GM12878 (cell line): ENCODE measurements at regions not wholly inside any gene's neighbourhood (a gene's known extent, or its start where the extent isn't known, plus 50 kb on each side); places are given as distances from the start of the nearest gene placed in this dataset.

Experiments
- ATAC-seq: fragments of 200-7000 bp; cut with Tn5 transposase; 3 replicates; pipeline ENCODE4 v1.9.1; 2020; ENCODE audit warnings: mild to moderate bottlenecking, moderate library complexity
- BruUV-seq: library from RNA; stranded (reverse); fragments of 400-500 nt; replicated peaks from 2 replicates; lab custom pipeline; 2021; lab: Mats Ljungman, UMichigan
- CTCF ChIA-PET: fragments of 300-600 bp; sonication (Branson Sonifier 250); formaldehyde crosslinking; extraction: SDS; loops from one replicate; lab custom pipeline; 2021; ENCODE audit warnings: inconsistent platforms; lab: Yijun Ruan, JAX
- POLR2A ChIA-PET: fragments of 350-600 bp; formaldehyde crosslinking; extraction: SDS; loops from one replicate; lab custom pipeline; 2021; ENCODE audit warnings: inconsistent platforms; lab: Charles Lee
- RAD21 ChIA-PET: fragments of 300-600 bp; sonication (Branson Sonifier 250); formaldehyde crosslinking; loops from one replicate; lab custom pipeline; 2023; ENCODE audit warnings: antibody characterized with exemption; ENCODE audit not compliant: unreplicated experiment; lab: Charles Lee
- SMC1A ChIA-PET: fragments of 300-600 bp; sonication (Branson Sonifier 250); formaldehyde crosslinking; loops from one replicate; lab custom pipeline; 2023; ENCODE audit not compliant: unreplicated experiment, uncharacterized antibody; lab: Charles Lee
- DNase-seq: peaks from one replicate; pipeline ENCODE4 v3.0.0-alpha.2; 2011; ENCODE audit warnings: low read depth, low spot score
- FAIRE-seq: peaks from 3 replicates; lab custom pipeline; 2011; peaks lifted over from hg19 to GRCh38; lab: Jason Lieb, UNC
- H2AFZ ChIP-seq: 2 replicates; pipeline ENCODE4 v1.6.0; 2011; ENCODE audit warnings: low read depth, low read length, control low read depth; ENCODE audit not compliant: control insufficient read depth
- H3K27ac ChIP-seq: 2 replicates; pipeline ENCODE4 v1.5.1; 2011; ENCODE audit warnings: control low read depth; ENCODE audit not compliant: control insufficient read depth, insufficient read depth
- H3K27me3 ChIP-seq, 2 experiments: replicated peaks in 1 of 2; 2 replicates each; pipeline versions ENCODE4 v1.6.0 to v1.6.1; 2011; ENCODE audit warnings: low read length in 1 of 2; ENCODE audit not compliant: control insufficient read depth in 2 of 2, insufficient read depth in 2 of 2
- H3K36me3 ChIP-seq, 2 experiments: 2 replicates each; pipeline ENCODE4 v1.5.1; 2011; ENCODE audit warnings: low read length in 1 of 2; ENCODE audit not compliant: control insufficient read depth in 2 of 2, insufficient read depth in 2 of 2
- H3K4me1 ChIP-seq: 2 replicates; pipeline ENCODE4 v1.6.1; 2011; ENCODE audit warnings: mild to moderate bottlenecking, low read length, moderate library complexity, mixed read lengths; ENCODE audit not compliant: control insufficient read depth, insufficient read depth
- H3K4me2 ChIP-seq: 2 replicates; pipeline ENCODE4 v1.6.0; 2011; ENCODE audit warnings: control low read depth; ENCODE audit not compliant: control insufficient read depth, insufficient read depth
- H3K4me3 ChIP-seq: fragments of 200-600 bp; sonication (generic); 2 replicates; pipeline ENCODE4 v1.5.1; 2016
- H3K79me2 ChIP-seq: 2 replicates; pipeline ENCODE4 v1.6.0; 2011; ENCODE audit warnings: low read length; ENCODE audit not compliant: control insufficient read depth, insufficient read depth
- H3K9ac ChIP-seq: 2 replicates; pipeline ENCODE4 v1.8.0; 2011; ENCODE audit warnings: low read length, control low read depth, mixed read lengths; ENCODE audit not compliant: control insufficient read depth, insufficient read depth
- H3K9me3 ChIP-seq: replicated peaks from 3 replicates; pipeline ENCODE4 v1.5.1; 2011; ENCODE audit warnings: mild to moderate bottlenecking, low read length; ENCODE audit not compliant: control insufficient read depth, insufficient read depth
- H4K20me1 ChIP-seq: 2 replicates; pipeline ENCODE4 v1.6.0; 2011; ENCODE audit not compliant: control insufficient read depth, insufficient read depth
- CHD2 ChIP-seq: IDR thresholded peaks from 2 replicates; pipeline ENCODE4 v1.6.1; 2011; ENCODE audit warnings: low read depth, low read length, improper control_type of control experiment, borderline replicate concordance
- MYC ChIP-seq: IDR thresholded peaks from 2 replicates; pipeline ENCODE4 v1.6.1; 2011; ENCODE audit warnings: mild to moderate bottlenecking, low read length, moderate library complexity, inconsistent platforms; ENCODE audit not compliant: insufficient read depth, insufficient replicate concordance, insufficient read length, severe bottlenecking
- NBN ChIP-seq: fragments of 450-650 bp; IDR thresholded peaks from 2 replicates; pipeline ENCODE4 v1.6.1; 2016
- NFYB ChIP-seq: IDR thresholded peaks from 2 replicates; pipeline ENCODE4 v1.6.1; 2011; ENCODE audit warnings: low read depth, mild to moderate bottlenecking, low read length, improper control_type of control experiment, moderate library complexity; ENCODE audit not compliant: insufficient read depth
- POLR2A ChIP-seq: IDR thresholded peaks from 2 replicates; pipeline ENCODE4 v1.6.1; 2011; ENCODE audit warnings: low read depth, mild to moderate bottlenecking, low read length
- POLR2AphosphoS5 ChIP-seq: IDR thresholded peaks from 2 replicates; pipeline ENCODE4 v1.6.1; 2011; ENCODE audit warnings: mild to moderate bottlenecking, low read length, inconsistent platforms
- RCOR1 ChIP-seq: conservative IDR thresholded peaks from 2 replicates; pipeline ENCODE4 v1.6.1; 2012; ENCODE audit warnings: low read depth, low read length, improper control_type of control experiment
- RELB ChIP-seq: fragments of 450-650 bp; IDR thresholded peaks from 2 replicates; pipeline ENCODE4 v1.6.1; 2017; ENCODE audit warnings: low read depth, mild to moderate bottlenecking, moderate library complexity
- RFX5 ChIP-seq: IDR thresholded peaks from 2 replicates; pipeline ENCODE4 v1.6.1; 2011; ENCODE audit warnings: low read depth, low read length, improper control_type of control experiment
- STAT1 ChIP-seq: fragments of 450-650 bp; conservative IDR thresholded peaks from 2 replicates; pipeline ENCODE4 v1.6.1; 2014; ENCODE audit warnings: antibody characterized with exemption, mild to moderate bottlenecking
- TCF3 ChIP-seq: IDR thresholded peaks from 2 replicates; pipeline ENCODE4 v1.6.1; 2012; ENCODE audit warnings: low read depth, mild to moderate bottlenecking, low read length, borderline replicate concordance; ENCODE audit not compliant: insufficient read depth
- WRNIP1 ChIP-seq: IDR thresholded peaks from 2 replicates; pipeline ENCODE4 v1.6.1; 2011; ENCODE audit warnings: low read depth, low read length, improper control_type of control experiment, borderline replicate concordance
- ZNF622 ChIP-seq: fragments of 450-650 bp; IDR thresholded peaks from 2 replicates; pipeline ENCODE4 v1.6.1; 2017; ENCODE audit warnings: mild to moderate bottlenecking, inconsistent platforms
- in situ Hi-C: fragments of 300-500 bp; cut with MboI; formaldehyde crosslinking; loops from 9 replicates; pipeline ENCODE4 v1.14.3; 2018; ENCODE audit warnings: mixed read lengths
- intact Hi-C: fragments of 100-400 bp; cut with micrococcal nuclease; formaldehyde crosslinking; loops from one replicate; pipeline ENCODE4 v1.14.2; 2022; ENCODE audit not compliant: unreplicated experiment
- TF ChIP-seq, protein P1 (sequence below): IDR thresholded peaks from 2 replicates; pipeline ENCODE4 v1.6.1; 2011; ENCODE audit warnings: borderline replicate concordance, low read depth, mild to moderate bottlenecking, moderate library complexity, mixed read lengths, low read length; ENCODE audit not compliant: insufficient read depth; ENCODE audit errors: extremely low read length
- TF ChIP-seq, protein P2 (sequence below): fragments of 450-650 bp; IDR thresholded peaks from 2 replicates; pipeline ENCODE4 v1.6.1; 2018; ENCODE audit warnings: borderline replicate concordance, mild to moderate bottlenecking; ENCODE audit not compliant: partially characterized antibody

DNA sequence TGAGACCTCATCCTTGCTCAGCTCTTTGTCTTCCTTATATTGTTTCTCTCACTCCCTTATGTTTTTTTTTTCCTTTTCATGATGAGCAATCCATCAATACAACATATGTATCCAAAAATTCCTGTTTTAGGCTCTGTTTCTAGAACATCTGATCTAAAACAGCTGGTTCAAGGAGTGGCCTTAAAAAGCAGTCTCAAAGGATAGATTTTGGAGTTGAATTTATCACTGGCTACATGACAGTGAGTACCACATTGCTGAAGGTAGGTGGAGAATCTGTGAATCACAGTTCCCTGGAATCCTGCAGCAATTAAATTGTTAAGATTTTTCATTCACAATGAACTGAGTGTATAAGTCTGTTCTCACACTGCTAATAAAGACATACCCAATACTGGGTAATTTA lies 155.8 kb upstream of the ADAMTS5 start:
- no peaks in the 10 kb centered on the region; the same call in 2 of the 3 replicates for H3K9me3 ChIP-seq
- ATAC-seq (no peak), FAIRE-seq (no peak), DNase-seq (no peak)
- H3K36me3 ChIP-seq, result no peaks in the 10 kb centered on the region
- H3K4me2 ChIP-seq, result no peak overlapping the region
- no peak overlapping the region for H3K9ac ChIP-seq
- no peak overlapping the region for H2AFZ ChIP-seq
- H3K4me3 ChIP-seq, result no peak overlapping the region
- no peaks in the 10 kb centered on the region for H3K79me2 ChIP-seq
- ChIA-PET SMC1A (no interaction called here), CTCF (no interaction called here), POLR2A (no interaction called here), RAD21 (no interaction called here)
- intact Hi-C loops (no loop called here), in situ Hi-C loops (no loop called here)
- no peaks in the 10 kb centered on the region for H3K27me3 ChIP-seq
- H3K4me1 ChIP-seq, result no peaks in the 10 kb centered on the region
- H3K27ac ChIP-seq, result no peak overlapping the region
- no peak for TF ChIP-seq NFYB
- TF ChIP-seq STAT1, result no peak
- no peak for TF ChIP-seq TCF3
- no peak for TF ChIP-seq NBN
- no peak for TF ChIP-seq ZNF622
- no peak for TF ChIP-seq RELB
- no peak for TF ChIP-seq MYC
- TF ChIP-seq CHD2, result no peak
- no peak for TF ChIP-seq POLR2A
- TF ChIP-seq, protein P1, sequence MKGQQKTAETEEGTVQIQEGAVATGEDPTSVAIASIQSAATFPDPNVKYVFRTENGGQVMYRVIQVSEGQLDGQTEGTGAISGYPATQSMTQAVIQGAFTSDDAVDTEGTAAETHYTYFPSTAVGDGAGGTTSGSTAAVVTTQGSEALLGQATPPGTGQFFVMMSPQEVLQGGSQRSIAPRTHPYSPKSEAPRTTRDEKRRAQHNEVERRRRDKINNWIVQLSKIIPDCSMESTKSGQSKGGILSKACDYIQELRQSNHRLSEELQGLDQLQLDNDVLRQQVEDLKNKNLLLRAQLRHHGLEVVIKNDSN, result no peak
- TF ChIP-seq RFX5, result no peak
- no peak for TF ChIP-seq POLR2AphosphoS5
- TF ChIP-seq RCOR1, result no peak
- TF ChIP-seq, protein P2, sequence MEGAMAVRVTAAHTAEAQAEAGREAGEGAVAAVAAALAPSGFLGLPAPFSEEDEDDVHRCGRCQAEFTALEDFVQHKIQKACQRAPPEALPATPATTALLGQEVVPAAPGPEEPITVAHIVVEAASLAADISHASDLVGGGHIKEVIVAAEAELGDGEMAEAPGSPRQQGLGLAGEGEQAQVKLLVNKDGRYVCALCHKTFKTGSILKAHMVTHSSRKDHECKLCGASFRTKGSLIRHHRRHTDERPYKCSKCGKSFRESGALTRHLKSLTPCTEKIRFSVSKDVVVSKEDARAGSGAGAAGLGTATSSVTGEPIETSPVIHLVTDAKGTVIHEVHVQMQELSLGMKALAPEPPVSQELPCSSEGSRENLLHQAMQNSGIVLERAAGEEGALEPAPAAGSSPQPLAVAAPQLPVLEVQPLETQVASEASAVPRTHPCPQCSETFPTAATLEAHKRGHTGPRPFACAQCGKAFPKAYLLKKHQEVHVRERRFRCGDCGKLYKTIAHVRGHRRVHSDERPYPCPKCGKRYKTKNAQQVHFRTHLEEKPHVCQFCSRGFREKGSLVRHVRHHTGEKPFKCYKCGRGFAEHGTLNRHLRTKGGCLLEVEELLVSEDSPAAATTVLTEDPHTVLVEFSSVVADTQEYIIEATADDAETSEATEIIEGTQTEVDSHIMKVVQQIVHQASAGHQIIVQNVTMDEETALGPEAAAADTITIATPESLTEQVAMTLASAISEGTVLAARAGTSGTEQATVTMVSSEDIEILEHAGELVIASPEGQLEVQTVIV, result no peak
- TF ChIP-seq WRNIP1, result no peak
- H4K20me1 ChIP-seq, result no peaks in the 10 kb centered on the region
- no TSS peak for BruUV-seq
